ENCODE measurements at regions not wholly inside any gene's neighbourhood (a gene's known extent, or its start where the extent isn't known, plus 50 kb on each side); places are given as distances from the start of the nearest gene placed in this dataset.

- TF ChIP-seq CREB5 (CRISPR knock-in tag; IDR thresholded peaks at IDR 0.05; ENCODE audit: low read depth) = no peak
- TF ChIP-seq ZNF565 (CRISPR knock-in tag; conservative IDR thresholded peaks at IDR 0.05; ENCODE audit: low read depth) = no peak
- no peak for TF ChIP-seq ZC3H10 (CRISPR knock-in tag; IDR thresholded peaks at IDR 0.05)
- no peak for TF ChIP-seq ARNTL (CRISPR knock-in tag; IDR thresholded peaks at IDR 0.05; ENCODE audit: borderline replicate concordance, low read depth)
- no peak for TF ChIP-seq GLIS3 (CRISPR knock-in tag; IDR thresholded peaks at IDR 0.05)
Measured at GRCh38 chr14:106215229-106215628, 688.8 kb downstream of the TMEM121 start (continued).

GRCh38 chr14:106216679-106217078 lies 690.3 kb downstream of the TMEM121 start:
- TF ChIP-seq POU6F1 (CRISPR knock-in tag; IDR thresholded peaks at IDR 0.05; ENCODE audit: borderline replicate concordance, low read depth) (no peak), ISL1 (CRISPR knock-in tag; IDR thresholded peaks at IDR 0.05) (no peak), RARB (CRISPR knock-in tag; IDR thresholded peaks at IDR 0.05) (no peak), TSHZ2 (CRISPR knock-in tag; IDR thresholded peaks at IDR 0.05) (no peak), SNAI2 (CRISPR knock-in tag; IDR thresholded peaks at IDR 0.05) (no peak), PATZ1 (CRISPR knock-in tag; IDR thresholded peaks at IDR 0.05; ENCODE audit: borderline replicate concordance) (no peak), PPARA (CRISPR knock-in tag; IDR thresholded peaks at IDR 0.05; ENCODE audit: borderline replicate concordance) (no peak), ZNF70 (CRISPR knock-in tag; IDR thresholded peaks at IDR 0.05) (no peak)
- no peak for ATAC-seq

- TF ChIP-seq RARB (CRISPR knock-in tag; IDR thresholded peaks at IDR 0.05) = no peak
- no peak for TF ChIP-seq TSHZ2 (CRISPR knock-in tag; IDR thresholded peaks at IDR 0.05)
- TF ChIP-seq ZNF70 (CRISPR knock-in tag; IDR thresholded peaks at IDR 0.05) = no peak
- TF ChIP-seq PATZ1 (CRISPR knock-in tag; IDR thresholded peaks at IDR 0.05; ENCODE audit: borderline replicate concordance) = no peak
- no peak for TF ChIP-seq OSR1 (CRISPR knock-in tag; IDR thresholded peaks at IDR 0.05)
- no peak for TF ChIP-seq ESRRG (CRISPR knock-in tag; IDR thresholded peaks at IDR 0.05)
- TF ChIP-seq TCF4 (CRISPR knock-in tag; IDR thresholded peaks at IDR 0.05; ENCODE audit: borderline replicate concordance) = no peak
- TF ChIP-seq ZC3H10 (CRISPR knock-in tag; IDR thresholded peaks at IDR 0.05) = no peak
- no peak for TF ChIP-seq ZFP30 (CRISPR knock-in tag; IDR thresholded peaks at IDR 0.05)
- TF ChIP-seq ZNF565 (CRISPR knock-in tag; conservative IDR thresholded peaks at IDR 0.05; ENCODE audit: low read depth) = no peak
- no peak for TF ChIP-seq BACH2 (CRISPR knock-in tag; IDR thresholded peaks at IDR 0.05; ENCODE audit: borderline replicate concordance)
- ATAC-seq = no peak
Measured at GRCh38 chr14:106218174-106218573, 691.8 kb downstream of the TMEM121 start.
